ENCODE measurements at regions not wholly inside any gene's neighbourhood (a gene's known extent, or its start where the extent isn't known, plus 50 kb on each side); places are given as distances from the start of the nearest gene placed in this dataset.

DNA sequence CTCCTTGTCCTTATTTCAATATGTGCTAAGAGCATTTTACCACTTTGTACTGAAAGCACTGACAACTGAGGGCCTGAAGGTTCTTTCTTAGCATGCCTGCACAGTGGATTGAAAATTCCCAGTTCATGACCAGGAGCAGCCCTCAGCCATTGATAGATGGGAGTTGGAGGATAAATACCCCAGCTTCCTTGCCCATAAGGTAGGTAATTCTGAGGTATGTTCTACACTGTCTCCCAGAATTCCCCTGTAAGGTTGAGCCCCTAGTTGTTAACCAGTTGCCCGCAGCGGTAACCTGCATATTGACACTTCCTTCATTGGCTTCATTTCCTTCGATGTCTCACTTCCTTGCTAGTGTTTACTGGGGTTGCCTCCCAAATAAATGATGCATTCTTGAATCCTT is 162.0 kb downstream of the CDC5L start:
- TF ChIP-seq, protein P1, sequence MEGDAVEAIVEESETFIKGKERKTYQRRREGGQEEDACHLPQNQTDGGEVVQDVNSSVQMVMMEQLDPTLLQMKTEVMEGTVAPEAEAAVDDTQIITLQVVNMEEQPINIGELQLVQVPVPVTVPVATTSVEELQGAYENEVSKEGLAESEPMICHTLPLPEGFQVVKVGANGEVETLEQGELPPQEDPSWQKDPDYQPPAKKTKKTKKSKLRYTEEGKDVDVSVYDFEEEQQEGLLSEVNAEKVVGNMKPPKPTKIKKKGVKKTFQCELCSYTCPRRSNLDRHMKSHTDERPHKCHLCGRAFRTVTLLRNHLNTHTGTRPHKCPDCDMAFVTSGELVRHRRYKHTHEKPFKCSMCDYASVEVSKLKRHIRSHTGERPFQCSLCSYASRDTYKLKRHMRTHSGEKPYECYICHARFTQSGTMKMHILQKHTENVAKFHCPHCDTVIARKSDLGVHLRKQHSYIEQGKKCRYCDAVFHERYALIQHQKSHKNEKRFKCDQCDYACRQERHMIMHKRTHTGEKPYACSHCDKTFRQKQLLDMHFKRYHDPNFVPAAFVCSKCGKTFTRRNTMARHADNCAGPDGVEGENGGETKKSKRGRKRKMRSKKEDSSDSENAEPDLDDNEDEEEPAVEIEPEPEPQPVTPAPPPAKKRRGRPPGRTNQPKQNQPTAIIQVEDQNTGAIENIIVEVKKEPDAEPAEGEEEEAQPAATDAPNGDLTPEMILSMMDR (IDR thresholded peaks at IDR 0.05; ENCODE audit: low read depth, low read length), result no peak
- DNase-seq (ENCODE audit: extremely low read depth, low read depth), result no peak

- TF ChIP-seq, protein P1 (IDR thresholded peaks at IDR 0.05; ENCODE audit: low read depth, low read length), result no peak
- DNase-seq (ENCODE audit: extremely low read depth, low read depth), result no peak
Measured at GRCh38 chr6:44554194-44554593, 166.7 kb downstream of the CDC5L start.

DNA sequence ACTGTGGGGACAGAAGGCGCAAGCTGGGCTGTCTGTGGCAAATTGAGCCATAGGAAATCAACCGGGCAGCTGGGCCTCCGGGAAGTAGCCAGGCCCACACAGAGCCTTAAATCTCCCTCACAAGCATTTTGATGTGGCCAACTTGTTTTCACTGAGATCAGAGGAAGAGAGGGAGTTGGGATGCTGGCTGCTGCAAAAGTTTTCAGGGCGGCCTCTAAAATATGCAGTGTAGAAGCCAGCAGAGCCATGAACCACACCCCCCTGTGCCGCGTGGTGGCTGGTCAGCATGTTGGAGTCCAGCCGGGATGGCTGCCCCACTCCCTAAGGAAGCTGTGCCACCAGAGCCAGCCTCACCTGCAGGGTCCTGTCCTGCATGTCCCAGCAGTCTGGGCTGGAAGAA is 167.4 kb downstream of the CDC5L start:
- DNase-seq (ENCODE audit: extremely low read depth, low read depth), result no peak
- TF ChIP-seq, protein P1 (IDR thresholded peaks at IDR 0.05; ENCODE audit: low read depth, low read length), result no peak

- DNase-seq (ENCODE audit: extremely low read depth, low read depth), result no peak
- TF ChIP-seq, protein P1 (IDR thresholded peaks at IDR 0.05; ENCODE audit: low read depth, low read length), result no peak
Measured at GRCh38 chr6:44556046-44556445, 168.5 kb downstream of the CDC5L start.

DNA sequence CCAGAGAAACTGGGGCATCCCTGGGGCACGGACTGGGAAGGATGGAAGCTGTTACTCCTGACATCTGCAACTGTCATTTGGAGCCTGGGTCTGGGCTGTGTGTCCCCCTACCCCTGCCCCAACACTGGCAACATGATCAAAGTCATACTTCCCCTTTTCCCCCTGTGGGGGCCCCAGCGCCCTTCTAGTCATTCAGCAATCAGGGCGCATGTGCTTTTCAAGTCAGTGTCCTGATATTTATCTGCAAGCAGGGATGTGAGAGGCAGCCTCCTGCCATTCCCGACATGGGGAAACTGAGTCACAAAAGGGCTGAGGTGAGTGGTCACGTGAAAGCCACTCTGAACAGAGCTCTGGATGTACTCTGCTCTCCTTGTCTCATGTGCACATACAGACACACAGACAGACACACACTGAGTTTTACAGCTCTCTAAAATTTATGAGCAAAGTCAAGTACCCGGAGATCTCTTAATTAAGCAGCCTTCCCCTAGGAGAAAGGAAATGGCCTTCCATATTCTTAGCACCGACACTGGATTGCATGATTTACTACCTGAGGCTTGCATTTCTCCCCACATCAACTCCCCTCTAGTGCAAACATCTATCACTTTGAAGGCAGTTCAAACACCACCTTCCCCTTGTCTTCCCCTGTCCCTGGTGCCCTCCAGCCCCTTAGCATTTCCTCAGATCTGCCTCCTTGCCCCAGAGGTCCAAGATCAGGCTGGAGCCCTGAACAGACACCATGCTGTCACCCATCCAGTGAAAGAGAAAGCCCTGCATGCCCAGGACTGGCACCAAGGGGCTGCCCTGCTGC is 170.7 kb downstream of the CDC5L start:
- DNase-seq (ENCODE audit: extremely low read depth, low read depth), result no peak

GRCh38 chr6:44558832-44559251 is 171.3 kb downstream of the CDC5L start:
- TF ChIP-seq, protein P1 (IDR thresholded peaks at IDR 0.05; ENCODE audit: low read depth, low read length), result no peak
- DNase-seq (ENCODE audit: extremely low read depth, low read depth), result no peak

More for the DNA sequence above, 170.7 kb downstream of the CDC5L start:
- TF ChIP-seq, protein P1 (IDR thresholded peaks at IDR 0.05; ENCODE audit: low read depth, low read length), result no peak

DNA sequence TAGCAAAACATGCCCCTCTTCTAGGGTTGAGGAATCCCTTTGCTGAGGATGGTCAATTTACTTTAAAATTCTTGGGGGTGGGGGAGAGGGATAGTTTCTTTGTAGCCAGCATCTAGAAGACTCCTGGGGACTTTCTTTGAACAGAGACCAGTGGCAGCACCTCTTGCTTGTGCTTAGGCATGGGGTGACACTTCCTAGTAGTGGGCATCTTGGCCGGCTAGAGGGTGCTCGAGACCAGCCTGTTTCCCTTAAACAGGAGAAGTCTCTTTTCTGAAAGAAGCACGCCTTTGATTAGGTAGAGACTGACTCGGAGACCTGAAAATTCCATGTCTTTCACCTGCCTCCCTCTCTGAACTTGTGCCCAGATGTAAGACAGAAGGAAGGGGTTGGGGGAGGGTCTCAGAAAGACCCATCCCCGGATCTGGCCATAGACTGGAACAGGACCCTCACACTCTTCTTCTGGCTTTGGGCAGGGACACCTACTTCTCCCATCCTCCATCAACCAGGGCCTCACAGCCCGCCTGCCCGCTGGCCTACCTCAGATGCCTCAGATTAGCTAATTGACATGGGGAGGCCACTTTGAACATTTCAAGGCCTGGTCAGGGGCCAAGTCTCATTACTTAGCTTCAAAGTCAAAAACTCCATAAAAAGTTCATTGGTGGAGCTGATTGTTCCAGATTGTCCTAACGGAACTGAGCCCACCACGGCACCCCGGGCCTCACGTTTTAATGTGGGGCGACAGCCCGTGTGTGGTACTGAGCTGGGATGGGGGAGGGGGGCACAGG is 172.2 kb downstream of the CDC5L start:
- DNase-seq (ENCODE audit: extremely low read depth, low read depth), result no peak
- TF ChIP-seq, protein P1 (IDR thresholded peaks at IDR 0.05; ENCODE audit: low read depth, low read length), result no peak
